ENCODE measurements at regions not wholly inside any gene's neighbourhood (a gene's known extent, or its start where the extent isn't known, plus 50 kb on each side); places are given as distances from the start of the nearest gene placed in this dataset.

DNA sequence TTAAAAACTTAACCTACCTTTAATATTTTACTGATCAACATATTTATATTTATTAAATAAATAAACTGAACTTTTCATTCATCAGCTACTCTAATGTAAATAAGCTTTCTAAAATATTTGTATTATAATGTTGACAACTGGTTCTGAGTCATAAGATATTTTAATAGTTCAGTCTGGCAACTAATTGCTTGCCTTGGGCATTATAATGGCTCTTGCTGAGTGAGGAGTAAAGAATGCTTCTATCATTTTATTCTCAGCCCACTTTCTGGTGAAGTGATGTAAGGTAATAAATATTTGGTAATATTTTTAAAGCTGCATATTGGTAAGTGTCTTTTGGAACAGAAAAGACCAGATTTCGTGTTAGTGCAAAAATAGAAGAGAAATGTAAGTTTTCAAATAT is 81.5 kb downstream of the DIPK2A start:
- TF ChIP-seq ZNF274 (IDR thresholded peaks at IDR 0.05; ENCODE audit: low read depth, low read length): no peak
- no peak overlapping the region for H3K4me3 ChIP-seq (ENCODE audit: low read length)

DNA sequence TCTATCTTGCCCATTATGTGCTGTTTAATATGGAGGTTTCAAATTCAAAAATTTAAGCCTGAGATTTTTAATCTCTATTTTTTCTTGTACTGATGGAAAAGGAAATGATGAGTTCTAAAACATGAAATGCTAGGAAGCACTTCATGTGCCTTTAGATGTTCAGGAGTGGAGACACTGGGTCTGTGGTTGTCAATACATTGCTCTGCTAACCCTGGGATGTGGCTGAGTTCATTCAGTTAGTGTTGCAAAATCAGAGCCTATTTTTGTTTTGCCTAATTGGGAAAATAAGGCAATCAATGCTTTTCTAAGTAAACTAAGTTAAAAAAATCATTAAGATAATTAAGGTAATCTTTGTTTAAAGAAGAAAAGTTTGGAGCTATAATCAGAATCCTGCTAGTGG is 83.1 kb downstream of the DIPK2A start:
- no peak overlapping the region for H3K4me3 ChIP-seq (ENCODE audit: low read length)
- TF ChIP-seq ZNF274 (IDR thresholded peaks at IDR 0.05; ENCODE audit: low read depth, low read length): no peak

DNA sequence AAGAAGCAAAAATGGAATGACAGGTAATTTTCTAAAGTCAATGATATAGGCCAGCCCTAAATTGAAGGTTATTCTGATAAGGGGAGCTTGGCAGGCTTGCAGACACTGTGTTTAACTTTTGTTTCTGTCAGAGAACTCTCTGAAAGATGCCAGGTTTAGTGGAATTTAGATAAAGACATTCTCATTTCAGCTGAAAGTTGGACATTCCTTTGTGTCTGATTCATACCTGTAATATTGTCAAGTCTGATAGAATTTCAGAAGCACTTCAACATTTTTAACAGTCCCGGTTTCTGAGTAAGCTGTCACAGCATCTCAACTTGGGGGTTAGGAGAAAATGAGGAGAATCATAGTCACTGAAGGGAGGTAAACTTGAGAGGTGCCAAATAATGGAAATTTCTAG is 84.0 kb downstream of the DIPK2A start:
- no peak for TF ChIP-seq ZNF274 (IDR thresholded peaks at IDR 0.05; ENCODE audit: low read depth, low read length)

DNA sequence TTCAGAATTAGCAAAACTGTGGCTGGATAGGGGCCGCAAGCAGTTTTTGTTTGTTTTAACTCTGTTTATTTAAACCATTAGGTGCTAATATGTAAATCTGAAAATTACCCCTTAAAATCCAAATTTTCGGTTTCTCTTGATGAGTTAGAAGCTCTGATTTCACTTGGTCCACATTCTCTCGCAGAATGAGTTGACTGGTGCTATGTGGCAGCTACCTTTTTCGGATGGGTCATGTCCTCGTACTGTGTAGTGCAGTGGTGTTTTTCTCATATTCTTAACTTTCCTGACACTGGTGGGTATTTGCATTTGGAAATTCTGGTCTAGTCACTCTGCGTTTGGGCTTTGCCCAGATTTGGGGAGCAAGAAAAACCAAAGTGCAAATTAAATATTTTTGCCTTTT is 87.1 kb downstream of the DIPK2A start:
- no peak for TF ChIP-seq ZNF274 (IDR thresholded peaks at IDR 0.05; ENCODE audit: low read depth, low read length)
- no peak overlapping the region for H3K4me3 ChIP-seq (ENCODE audit: low read length)

More for the DNA sequence above, 84.0 kb downstream of the DIPK2A start:
- no peak overlapping the region for H3K4me3 ChIP-seq (ENCODE audit: low read length)

DNA sequence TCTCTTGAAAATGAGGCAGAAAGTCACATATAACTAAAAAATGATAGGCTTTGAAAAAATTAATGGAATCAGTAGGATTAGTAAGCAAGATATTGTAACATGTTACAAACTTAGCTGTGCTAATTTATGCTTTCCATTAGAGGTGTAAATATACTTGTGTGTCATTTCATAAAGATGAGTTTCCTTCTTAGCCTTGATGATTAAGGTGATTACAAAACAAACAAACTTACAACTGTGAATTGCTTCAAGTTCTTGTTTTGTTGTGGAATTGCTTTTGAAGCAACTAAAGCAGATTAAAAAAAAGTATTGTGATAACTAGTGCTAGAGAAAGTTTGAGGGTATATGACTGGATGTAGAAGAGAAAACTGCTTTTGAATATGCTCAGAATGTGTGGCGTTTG is 87.9 kb downstream of the DIPK2A start:
- TF ChIP-seq ZNF274 (IDR thresholded peaks at IDR 0.05; ENCODE audit: low read depth, low read length): no peak
- no peak overlapping the region for H3K4me3 ChIP-seq (ENCODE audit: low read length)

DNA sequence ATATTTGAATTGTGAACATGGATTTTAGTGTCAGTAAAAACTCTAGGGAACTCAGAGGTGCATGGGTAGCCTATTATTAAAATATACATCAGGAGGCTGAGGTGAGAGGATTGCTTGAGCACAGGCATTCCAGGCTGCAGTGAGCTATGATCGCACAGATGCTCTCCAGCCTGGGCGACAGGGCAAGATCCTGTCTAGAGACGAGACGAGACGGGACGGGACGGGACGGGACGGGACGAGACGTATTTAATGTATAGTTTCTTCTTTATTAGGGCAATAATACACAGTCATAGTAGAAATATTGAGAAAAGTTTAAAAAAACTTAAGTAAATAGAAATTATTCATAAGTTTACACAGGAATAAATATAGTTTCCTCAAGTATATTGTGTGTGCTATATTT is 89.3 kb downstream of the DIPK2A start:
- TF ChIP-seq ZNF274 (IDR thresholded peaks at IDR 0.05; ENCODE audit: low read depth, low read length): no peak
- H3K4me3 ChIP-seq (ENCODE audit: low read length): no peak overlapping the region

DNA sequence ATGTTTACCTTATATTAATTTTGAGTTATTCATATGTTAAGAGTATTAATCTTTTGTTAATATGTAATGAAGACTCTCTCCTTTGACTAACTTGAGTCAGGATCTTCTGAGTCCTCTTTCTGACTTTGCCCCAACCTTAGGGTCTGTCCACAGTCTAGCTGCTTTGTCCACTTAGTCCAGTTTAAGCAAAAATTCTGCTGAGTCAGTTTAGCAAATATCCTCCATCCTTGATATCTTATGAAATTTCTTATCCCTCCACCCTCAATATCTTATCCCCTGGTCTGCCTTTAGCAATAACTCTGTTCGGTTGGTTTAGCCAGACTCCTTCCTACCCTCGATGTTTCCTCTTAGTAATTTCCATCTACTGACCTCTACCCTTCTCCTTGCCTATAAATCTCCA is 91.7 kb downstream of the DIPK2A start:
- TF ChIP-seq ZNF274 (IDR thresholded peaks at IDR 0.05; ENCODE audit: low read depth, low read length): no peak

DNA sequence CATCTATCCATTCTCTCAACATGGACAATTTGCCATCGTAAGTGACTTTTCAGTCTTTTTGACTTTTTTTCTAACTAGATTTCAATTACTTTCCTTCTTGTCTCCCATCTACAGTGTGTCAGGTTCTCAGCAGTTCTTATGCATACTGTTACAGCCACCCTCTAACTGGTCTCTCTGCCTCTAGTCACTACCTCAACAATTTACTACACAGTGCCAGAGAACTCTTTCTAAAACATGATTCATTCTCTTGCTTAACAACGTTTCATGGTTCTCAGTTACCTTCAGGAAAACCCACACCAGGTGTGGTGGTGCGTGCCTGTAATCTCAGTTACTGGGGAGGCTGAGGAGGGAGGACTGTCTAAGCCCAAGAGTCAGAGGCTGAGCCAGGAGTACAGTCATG is 95.4 kb downstream of the DIPK2A start:
- TF ChIP-seq ZNF274 (IDR thresholded peaks at IDR 0.05; ENCODE audit: low read depth, low read length): no peak
- no peak overlapping the region for H3K4me3 ChIP-seq (ENCODE audit: low read length)

More for the DNA sequence above, 91.7 kb downstream of the DIPK2A start:
- no peak overlapping the region for H3K4me3 ChIP-seq (ENCODE audit: low read length)

DNA sequence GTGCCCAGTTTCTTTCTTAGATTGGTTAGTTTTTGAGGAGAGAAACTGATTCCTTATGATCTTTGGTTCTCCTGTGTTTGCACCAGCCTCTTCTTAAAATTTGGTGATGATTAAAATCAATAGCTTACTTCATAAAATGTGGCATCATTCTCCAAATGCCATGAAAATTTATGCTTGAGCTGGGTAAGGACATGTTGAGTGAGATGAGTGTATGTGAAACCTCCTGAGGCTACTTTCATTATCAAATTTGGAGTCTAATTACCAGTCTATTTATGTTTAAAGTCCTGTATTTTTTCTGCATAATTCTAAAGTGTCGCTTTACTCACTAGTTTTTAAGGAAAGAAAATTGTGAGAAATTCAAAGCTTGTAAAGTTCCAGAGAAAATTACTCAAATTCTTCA is 102.1 kb downstream of the DIPK2A start:
- no peak overlapping the region for H3K4me3 ChIP-seq (ENCODE audit: low read length)
- no peak for TF ChIP-seq ZNF274 (IDR thresholded peaks at IDR 0.05; ENCODE audit: low read depth, low read length)

DNA sequence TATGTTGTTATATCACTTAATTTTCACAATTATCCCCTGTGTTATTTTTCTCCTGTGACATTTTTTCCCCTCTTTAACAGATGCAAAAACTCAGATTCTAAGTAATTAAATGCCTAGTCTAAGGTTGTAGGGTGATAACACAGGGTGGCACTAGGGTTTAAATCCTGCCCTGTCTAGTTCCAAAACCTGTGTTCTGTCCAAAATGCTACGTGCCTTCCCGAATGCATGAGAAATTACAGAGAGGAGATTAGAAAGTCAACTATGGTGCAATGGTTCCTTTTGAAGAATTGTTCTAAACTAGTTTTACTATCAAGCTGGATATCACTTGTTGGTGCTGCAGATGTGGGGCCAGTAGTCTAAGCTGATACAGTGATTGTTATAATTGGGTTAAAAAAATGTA is 108.0 kb downstream of the DIPK2A start:
- H3K4me3 ChIP-seq (ENCODE audit: low read length): no peak overlapping the region
- TF ChIP-seq ZNF274 (IDR thresholded peaks at IDR 0.05; ENCODE audit: low read depth, low read length): no peak

DNA sequence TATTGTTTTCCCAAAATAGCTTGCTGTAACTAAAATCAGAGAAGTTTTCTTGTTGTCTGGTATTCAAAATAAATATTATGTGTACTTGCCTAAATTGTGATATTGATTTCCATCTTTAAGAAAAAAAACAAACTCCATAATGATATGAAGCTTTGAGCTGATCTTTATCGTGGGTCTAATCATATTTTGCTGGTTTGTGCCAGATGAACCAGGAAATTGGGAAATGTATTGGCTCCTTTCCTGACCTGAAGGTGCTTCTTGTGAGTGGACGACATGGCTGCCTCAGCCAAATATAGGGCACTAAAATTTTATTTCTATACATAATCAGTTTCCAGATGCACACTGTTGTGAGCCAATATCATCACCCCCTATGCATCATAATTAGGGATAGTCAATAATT is 113.3 kb downstream of the DIPK2A start:
- no peak for TF ChIP-seq ZNF274 (IDR thresholded peaks at IDR 0.05; ENCODE audit: low read depth, low read length)
- no peak overlapping the region for H3K4me3 ChIP-seq (ENCODE audit: low read length)

DNA sequence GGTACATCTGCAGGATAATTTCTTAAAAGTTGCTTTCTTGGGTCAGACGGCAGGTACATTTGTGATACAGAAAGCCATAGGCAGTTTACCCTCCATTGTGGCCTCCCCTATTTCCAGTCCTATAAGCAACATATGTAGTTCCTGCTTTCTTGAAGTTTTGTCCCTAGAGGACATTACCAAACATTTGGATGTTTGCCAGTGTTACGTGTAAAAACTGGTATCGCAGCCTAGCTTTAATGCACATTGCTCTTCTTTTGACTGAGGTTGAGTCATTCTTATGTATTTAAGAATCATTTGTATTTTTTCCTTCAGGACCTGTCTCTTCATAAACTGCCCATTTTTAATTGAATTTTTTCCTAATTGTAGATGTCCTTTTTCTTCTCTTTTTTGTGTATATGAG is 114.3 kb downstream of the DIPK2A start:
- TF ChIP-seq ZNF274 (IDR thresholded peaks at IDR 0.05; ENCODE audit: low read depth, low read length): no peak
- no peak overlapping the region for H3K4me3 ChIP-seq (ENCODE audit: low read length)

DNA sequence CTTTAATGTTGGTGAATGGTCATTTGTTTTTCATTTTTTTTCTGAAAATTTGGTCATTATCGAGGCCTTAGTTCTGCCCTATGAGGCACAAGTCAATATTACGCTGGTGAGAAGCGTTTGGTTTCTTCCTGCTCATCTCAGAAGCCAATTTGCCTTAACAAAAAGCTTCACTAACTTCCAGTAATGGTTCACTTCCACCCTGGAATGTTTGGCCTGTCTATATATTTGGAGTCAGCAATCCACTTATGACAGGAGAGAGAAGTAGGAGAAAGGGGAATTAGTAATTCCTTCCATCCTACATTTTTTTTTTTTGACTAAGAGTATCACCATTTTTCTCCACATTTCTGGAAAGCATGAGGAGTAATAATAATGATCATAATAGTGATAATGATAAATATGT is 124.4 kb downstream of the DIPK2A start:
- H3K4me3 ChIP-seq (ENCODE audit: low read length): no peak overlapping the region
- no peak for TF ChIP-seq ZNF274 (IDR thresholded peaks at IDR 0.05; ENCODE audit: low read depth, low read length)

DNA sequence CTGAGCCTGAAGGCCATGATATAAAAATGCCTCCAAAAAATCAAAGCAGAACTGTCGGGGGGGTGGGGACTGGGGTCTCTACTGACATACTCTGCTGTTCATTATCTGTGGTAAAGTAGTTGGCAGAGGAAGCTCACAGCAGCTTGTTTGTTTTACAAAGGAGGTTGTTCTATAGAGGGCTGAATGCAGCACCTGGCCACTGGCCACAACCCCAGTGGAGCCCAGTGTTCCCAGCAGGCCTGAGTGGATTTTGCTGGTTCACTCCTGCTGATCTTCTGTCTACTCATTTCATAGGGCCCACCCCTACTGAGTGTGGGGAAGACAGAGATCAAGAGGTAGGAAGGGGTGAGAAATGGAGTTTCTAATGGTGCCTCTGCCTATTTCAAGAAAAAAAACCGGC is 125.5 kb downstream of the DIPK2A start:
- no peak for TF ChIP-seq ZNF274 (IDR thresholded peaks at IDR 0.05; ENCODE audit: low read depth, low read length)
- no peak overlapping the region for H3K4me3 ChIP-seq (ENCODE audit: low read length)

DNA sequence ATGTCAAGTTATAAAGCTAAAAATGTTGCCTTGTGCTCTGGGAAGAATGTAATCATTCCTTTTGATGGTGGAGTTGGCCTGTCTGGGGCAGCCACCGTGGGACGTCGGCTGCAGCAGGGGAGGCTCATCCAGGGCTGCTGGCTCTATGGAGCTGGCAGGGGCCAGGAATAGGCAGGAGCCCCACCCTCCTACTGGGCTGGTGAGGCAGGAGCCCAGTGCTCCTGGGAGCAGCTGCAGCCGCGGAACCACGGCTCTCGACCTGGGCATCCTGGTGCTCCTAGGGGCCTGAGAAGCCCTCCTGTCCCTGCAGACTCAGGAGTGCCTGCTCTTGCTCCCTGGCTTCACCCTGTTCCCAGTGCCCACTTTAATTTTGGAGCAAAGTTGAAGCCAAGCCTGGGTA is 127.1 kb downstream of the DIPK2A start:
- TF ChIP-seq ZNF274 (IDR thresholded peaks at IDR 0.05; ENCODE audit: low read depth, low read length): no peak
- H3K4me3 ChIP-seq (ENCODE audit: low read length): no peak overlapping the region

DNA sequence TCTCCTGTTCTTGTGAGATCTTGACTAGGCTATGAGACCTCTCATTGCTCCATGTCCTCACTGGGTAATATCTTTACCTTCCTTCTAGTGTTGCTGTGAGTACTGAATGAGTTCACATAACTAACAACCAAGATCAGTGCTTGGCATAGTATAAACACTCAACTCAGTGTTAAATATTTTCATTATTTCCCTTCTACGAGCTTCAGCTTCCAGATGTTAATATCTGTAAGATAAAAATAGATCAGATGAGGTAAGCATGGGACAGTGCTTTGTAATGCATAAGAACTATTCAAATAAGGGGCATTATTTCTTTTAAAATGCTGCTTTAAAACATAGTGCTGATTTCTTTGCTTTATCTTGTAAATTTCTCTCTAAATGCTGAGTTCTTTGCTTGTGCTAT is 130.8 kb downstream of the DIPK2A start:
- no peak overlapping the region for H3K4me3 ChIP-seq (ENCODE audit: low read length)
- no peak for TF ChIP-seq ZNF274 (IDR thresholded peaks at IDR 0.05; ENCODE audit: low read depth, low read length)

DNA sequence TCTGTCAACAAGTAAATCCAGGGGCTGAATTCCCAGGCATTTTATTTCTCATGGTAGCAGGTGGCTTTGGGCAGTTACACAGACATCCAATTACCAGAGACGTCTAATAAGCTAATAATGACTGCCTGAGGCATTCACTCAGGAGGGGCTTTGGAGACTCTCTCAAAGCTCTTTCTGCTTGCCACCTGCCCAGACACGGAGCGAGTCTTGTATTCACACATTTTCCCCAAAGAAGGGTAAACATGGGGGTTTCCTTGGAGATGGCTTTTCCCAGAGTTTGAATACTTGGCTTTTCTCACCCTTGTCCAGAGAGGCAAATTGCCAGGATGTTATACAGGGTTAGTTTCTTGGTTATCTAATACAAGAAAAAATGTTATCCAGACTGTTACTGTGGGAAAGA is 132.6 kb downstream of the DIPK2A start:
- TF ChIP-seq ZNF274 (IDR thresholded peaks at IDR 0.05; ENCODE audit: low read depth, low read length): no peak
- H3K4me3 ChIP-seq (ENCODE audit: low read length): no peak overlapping the region
